ENCODE measurements at regions not wholly inside any gene's neighbourhood (a gene's known extent, or its start where the extent isn't known, plus 50 kb on each side); places are given as distances from the start of the nearest gene placed in this dataset.
"Not testable (repeated sequence)": the region's sequence is repeated elsewhere in the genome, so short reads cannot be mapped to it uniquely, and the experiment has no call there.

- Histone ChIP-seq H3K9me3 (ENCODE audit: low read length) (no peaks in the 10 kb centered on the region), H3K4me1 (ENCODE audit: insufficient read depth, low read length) (no peaks in the 10 kb centered on the region), H4K20me1 (ENCODE audit: low read length) (no peaks in the 10 kb centered on the region), H3K79me2 (ENCODE audit: low read length) (no peaks in the 10 kb centered on the region), H3K9ac (ENCODE audit: low read length) (no peak overlapping the region), H3K4me2 (ENCODE audit: low read length) (no peak overlapping the region), H3K27me3 (ENCODE audit: low read length) (no peaks in the 10 kb centered on the region), H3K4me3 (ENCODE audit: low read length) (no peak overlapping the region), H3K27ac (ENCODE audit: low read length) (no peak overlapping the region), H2AFZ (ENCODE audit: low read length) (no peak overlapping the region), H3F3A (ENCODE audit: low read length, unreplicated experiment) (no peaks in the 10 kb centered on the region), H3K9me2 (replicated peaks; ENCODE audit: low read length) (no peaks in the 10 kb centered on the region), H3K36me3 (ENCODE audit: low read depth, low read length) (no peaks in the 10 kb centered on the region)
- intact Hi-C loops (cut with micrococcal nuclease), result no loop called here
- ChIA-PET CTCF (no interaction called here), POLR2A (ENCODE audit: unreplicated experiment) (no interaction called here)
- DNase-seq, result no peak
- no peak for TF ChIP-seq CTCF (conservative IDR thresholded peaks at IDR 0.05; ENCODE audit: low read depth, low read length)
- no peak for TF ChIP-seq EZH2phosphoT487 (IDR thresholded peaks at IDR 0.05; ENCODE audit: borderline replicate concordance, low read length)
- TF ChIP-seq EZH2 (IDR thresholded peaks at IDR 0.05; ENCODE audit: low read length, unreplicated experiment), result no peak
- ATAC-seq, result no peak
- no TSS peak for BruUV-seq (replicated peaks)
Observed at GRCh38 chr17:70947636-70948565, 778.6 kb downstream of the KCNJ2 start.

DNA sequence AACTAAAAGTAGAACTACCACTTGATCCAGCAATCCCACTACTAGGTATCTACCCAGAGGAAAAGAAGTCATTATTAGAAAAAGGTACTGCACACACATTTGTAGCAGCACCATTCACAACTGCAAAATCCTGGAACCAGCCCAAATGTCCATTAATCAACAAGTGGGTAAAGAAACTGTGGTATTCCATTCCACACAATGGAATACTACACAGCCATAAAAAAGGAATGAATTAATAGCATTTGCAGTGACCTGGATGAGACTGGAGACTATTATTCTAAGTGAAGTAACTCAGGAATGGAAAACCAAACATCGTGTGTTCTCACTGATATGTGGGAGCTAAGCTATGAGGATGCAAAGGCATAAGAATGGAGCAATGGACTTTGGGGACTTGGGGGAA is 783.8 kb downstream of the KCNJ2 start:
- DNase-seq; H3F3A ChIP-seq (ENCODE audit: low read length, unreplicated experiment); H3K27me3 ChIP-seq (ENCODE audit: low read length); H3K36me3 ChIP-seq (ENCODE audit: low read depth, low read length); H3K4me1 ChIP-seq (ENCODE audit: insufficient read depth, low read length); CTCF ChIA-PET; H3K9ac ChIP-seq (ENCODE audit: low read length); H3K4me3 ChIP-seq (ENCODE audit: low read length); BruUV-seq (replicated peaks); H3K27ac ChIP-seq (ENCODE audit: low read length); ATAC-seq; H4K20me1 ChIP-seq (ENCODE audit: low read length); H2AFZ ChIP-seq (ENCODE audit: low read length); H3K79me2 ChIP-seq (ENCODE audit: low read length); intact Hi-C loops (cut with micrococcal nuclease); H3K9me2 ChIP-seq (replicated peaks; ENCODE audit: low read length); POLR2A ChIA-PET (ENCODE audit: unreplicated experiment); H3K9me3 ChIP-seq (ENCODE audit: low read length); H3K4me2 ChIP-seq (ENCODE audit: low read length): not testable (repeated sequence)

DNA sequence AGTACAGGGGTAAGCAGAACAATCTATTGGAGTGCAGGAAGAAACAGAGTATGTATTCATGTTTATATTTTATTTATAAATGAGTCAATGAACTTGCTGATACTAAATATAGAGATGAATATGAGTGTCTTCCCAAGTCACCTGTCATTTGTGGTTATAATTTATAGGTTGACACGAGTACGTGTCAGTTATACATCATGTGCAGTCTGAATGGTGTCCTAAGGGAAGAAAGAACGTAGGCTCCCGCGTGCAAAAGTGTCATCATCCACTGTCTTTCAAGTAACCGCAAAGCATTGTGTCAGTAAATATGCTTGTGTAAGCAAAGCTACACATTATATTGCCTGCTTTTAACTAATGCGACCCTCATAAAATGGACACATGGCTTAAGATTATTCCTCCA is 786.1 kb downstream of the KCNJ2 start:
- Histone ChIP-seq H3K4me1 (ENCODE audit: insufficient read depth, low read length) (no peaks in the 10 kb centered on the region), H3K4me2 (ENCODE audit: low read length) (no peak overlapping the region), H3K27ac (ENCODE audit: low read length) (no peak overlapping the region), H2AFZ (ENCODE audit: low read length) (no peak overlapping the region), H3K4me3 (ENCODE audit: low read length) (no peak overlapping the region), H3K9me2 (replicated peaks; ENCODE audit: low read length) (peaks cover 4% of the 10 kb centered on the region; the same call in 1 of the 2 replicates), H4K20me1 (ENCODE audit: low read length) (no peaks in the 10 kb centered on the region), H3F3A (ENCODE audit: low read length, unreplicated experiment) (no peaks in the 10 kb centered on the region), H3K9ac (ENCODE audit: low read length) (no peak overlapping the region), H3K36me3 (ENCODE audit: low read depth, low read length) (no peaks in the 10 kb centered on the region), H3K79me2 (ENCODE audit: low read length) (no peaks in the 10 kb centered on the region), H3K27me3 (ENCODE audit: low read length) (peaks cover 4% of the 10 kb centered on the region; the same call in 1 of the 2 replicates), H3K9me3 (ENCODE audit: low read length) (no peaks in the 10 kb centered on the region)
- ChIA-PET CTCF (no interaction called here), POLR2A (ENCODE audit: unreplicated experiment) (no interaction called here)
- intact Hi-C loops (cut with micrococcal nuclease), result no loop called here
- no peak for DNase-seq
- BruUV-seq (replicated peaks), result no TSS peak
- TF ChIP-seq EZH2phosphoT487 (IDR thresholded peaks at IDR 0.05; ENCODE audit: borderline replicate concordance, low read length) (no peak), EZH2 (IDR thresholded peaks at IDR 0.05; ENCODE audit: low read length, unreplicated experiment) (no peak), CTCF (conservative IDR thresholded peaks at IDR 0.05; ENCODE audit: low read depth, low read length) (no peak)
- no peak for ATAC-seq
